ENCODE measurements at regions not wholly inside any gene's neighbourhood (a gene's known extent, or its start where the extent isn't known, plus 50 kb on each side); places are given as distances from the start of the nearest gene placed in this dataset.

DNA sequence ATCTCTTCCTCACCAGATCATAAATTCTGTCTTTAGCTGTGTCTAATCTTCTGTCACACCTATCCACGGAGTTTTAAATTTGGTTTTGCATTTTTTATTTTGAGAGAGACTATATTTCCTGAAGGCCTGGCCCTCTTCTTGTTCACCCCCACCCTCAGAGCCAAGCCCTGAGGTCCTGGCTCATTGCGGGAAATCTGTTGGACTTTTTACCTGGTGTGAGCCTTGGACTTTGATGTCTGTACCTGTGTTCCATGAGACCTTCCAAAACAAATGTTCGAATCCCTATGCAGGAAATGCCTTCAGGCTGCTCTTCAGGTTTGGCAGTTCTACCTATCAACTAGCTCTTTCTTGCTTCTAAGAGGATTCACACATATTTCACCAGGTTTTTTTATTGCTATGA lies 175.2 kb upstream of the GRB10 start:
- Histone ChIP-seq H3K27ac (no peak overlapping the region), H3K4me1 (peaks cover 0 to 6% (median 5%) of the 10 kb centered on the region in 4 donors), H3K36me3 (no peaks in the 10 kb centered on the region), H3K27me3 (no peaks in the 10 kb centered on the region), H3K4me3 (no peak overlapping the region), H3K9me3 (no peaks in the 10 kb centered on the region)
- no peak for TF ChIP-seq POLR2AphosphoS5 (IDR thresholded peaks at IDR 0.05)
- TF ChIP-seq POLR2A (IDR thresholded peaks at IDR 0.05): no peak
- no peak for TF ChIP-seq EP300 (IDR thresholded peaks at IDR 0.05)
- TF ChIP-seq, protein P1, sequence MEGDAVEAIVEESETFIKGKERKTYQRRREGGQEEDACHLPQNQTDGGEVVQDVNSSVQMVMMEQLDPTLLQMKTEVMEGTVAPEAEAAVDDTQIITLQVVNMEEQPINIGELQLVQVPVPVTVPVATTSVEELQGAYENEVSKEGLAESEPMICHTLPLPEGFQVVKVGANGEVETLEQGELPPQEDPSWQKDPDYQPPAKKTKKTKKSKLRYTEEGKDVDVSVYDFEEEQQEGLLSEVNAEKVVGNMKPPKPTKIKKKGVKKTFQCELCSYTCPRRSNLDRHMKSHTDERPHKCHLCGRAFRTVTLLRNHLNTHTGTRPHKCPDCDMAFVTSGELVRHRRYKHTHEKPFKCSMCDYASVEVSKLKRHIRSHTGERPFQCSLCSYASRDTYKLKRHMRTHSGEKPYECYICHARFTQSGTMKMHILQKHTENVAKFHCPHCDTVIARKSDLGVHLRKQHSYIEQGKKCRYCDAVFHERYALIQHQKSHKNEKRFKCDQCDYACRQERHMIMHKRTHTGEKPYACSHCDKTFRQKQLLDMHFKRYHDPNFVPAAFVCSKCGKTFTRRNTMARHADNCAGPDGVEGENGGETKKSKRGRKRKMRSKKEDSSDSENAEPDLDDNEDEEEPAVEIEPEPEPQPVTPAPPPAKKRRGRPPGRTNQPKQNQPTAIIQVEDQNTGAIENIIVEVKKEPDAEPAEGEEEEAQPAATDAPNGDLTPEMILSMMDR (IDR thresholded peaks at IDR 0.05): no peak
- DNase-seq: no peak
- intact Hi-C loops (cut with DNase I; ENCODE audit: low total_unique reads): no loop called here
- WGBS, 5 donors: 45 to 78% (median 61%) methylated on average over 3 of the region's 3 CpGs

DNA sequence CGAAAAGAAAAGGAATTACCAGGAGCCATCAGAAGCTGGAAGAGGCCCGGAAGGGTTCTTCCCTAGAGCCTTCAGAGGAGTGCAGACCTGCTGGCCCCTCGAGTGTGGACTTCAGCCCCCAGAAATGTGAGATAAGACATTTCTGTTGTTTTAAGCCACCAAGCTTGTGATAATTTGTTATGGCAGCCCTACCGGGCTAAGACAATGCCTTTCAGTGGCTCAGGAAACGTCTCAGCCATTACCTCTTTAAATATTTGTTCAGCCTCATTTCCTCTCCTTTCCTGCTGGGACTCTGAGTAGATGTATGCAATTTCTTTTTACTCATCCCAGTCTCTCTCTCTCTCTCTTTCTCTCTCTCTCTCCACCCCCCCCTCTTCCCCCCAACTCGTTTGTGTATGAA lies 174.7 kb upstream of the GRB10 start:
- WGBS, 5 donors: 38 to 44% (median 42%) methylated on average over 6 of the region's 6 CpGs
- Histone ChIP-seq H3K36me3 (no peaks in the 10 kb centered on the region), H3K9me3 (no peaks in the 10 kb centered on the region), H3K27ac (no peak overlapping the region), H3K4me1 (peaks cover 0 to 2% (median under 1%) of the 10 kb centered on the region in 4 donors), H3K4me3 (no peak overlapping the region), H3K27me3 (no peaks in the 10 kb centered on the region)
- DNase-seq: no peak
- intact Hi-C loops (cut with DNase I; ENCODE audit: low total_unique reads): no loop called here
- TF ChIP-seq POLR2AphosphoS5 (IDR thresholded peaks at IDR 0.05): no peak
- TF ChIP-seq, protein P1 (IDR thresholded peaks at IDR 0.05): no peak
- TF ChIP-seq POLR2A (IDR thresholded peaks at IDR 0.05): no peak
- TF ChIP-seq EP300 (IDR thresholded peaks at IDR 0.05): no peak

- H3K27ac ChIP-seq: no peak overlapping the region
- intact Hi-C loops (cut with DNase I; ENCODE audit: low total_unique reads): no loop called here
- no peak for DNase-seq
- WGBS, 5 donors: 90 to 95% (median 92%) methylated on average over 8 of the region's 8 CpGs
- H3K27me3 ChIP-seq: no peaks in the 10 kb centered on the region
- TF ChIP-seq, protein P1 (IDR thresholded peaks at IDR 0.05): no peak
- TF ChIP-seq EP300 (IDR thresholded peaks at IDR 0.05) (no peak), POLR2AphosphoS5 (IDR thresholded peaks at IDR 0.05) (no peak), POLR2A (IDR thresholded peaks at IDR 0.05) (no peak)
- no peak overlapping the region for H3K4me3 ChIP-seq
- no peaks in the 10 kb centered on the region for H3K36me3 ChIP-seq
- no peaks in the 10 kb centered on the region for H3K4me1 ChIP-seq
- H3K9me3 ChIP-seq: no peaks in the 10 kb centered on the region
Observed at GRCh38 chr7:50956522-50957155, 173.9 kb upstream of the GRB10 start.

- H3K36me3 ChIP-seq: no peaks in the 10 kb centered on the region
- 82 to 90% (median 87%) methylated on average over 5 of the region's 5 CpGs for WGBS, 5 donors
- peaks cover 0 to 10% (median 0%) of the 10 kb centered on the region in 4 donors for H3K9me3 ChIP-seq
- intact Hi-C loops (cut with DNase I; ENCODE audit: low total_unique reads): no loop called here
- H3K27ac ChIP-seq: no peak overlapping the region
- DNase-seq: no peak
- no peaks in the 10 kb centered on the region for H3K27me3 ChIP-seq
- H3K4me3 ChIP-seq: no peak overlapping the region
- no peaks in the 10 kb centered on the region for H3K4me1 ChIP-seq
- TF ChIP-seq, protein P1 (IDR thresholded peaks at IDR 0.05): no peak
- TF ChIP-seq EP300 (IDR thresholded peaks at IDR 0.05): no peak
- no peak for TF ChIP-seq POLR2A (IDR thresholded peaks at IDR 0.05)
- no peak for TF ChIP-seq POLR2AphosphoS5 (IDR thresholded peaks at IDR 0.05)
Observed at GRCh38 chr7:50954716-50955115, 172.0 kb upstream of the GRB10 start.

Data from stomach (tissue), 8 donors.